Transverse colon (tissue), 4 donors: ENCODE measurements at regions not wholly inside any gene's neighbourhood (a gene's known extent, or its start where the extent isn't known, plus 50 kb on each side); places are given as distances from the start of the nearest gene placed in this dataset.

Experiments
- DNase-seq: peaks from one replicate; pipeline ENCODE4 v3.0.0-alpha.2; 2019
- H3K27ac ChIP-seq, 4 donors: fragments of 200-600 bp; sonication (generic); 2 replicates each; pipeline ENCODE4 v1.5.1; 2016 to 2018; ENCODE audit warnings: inconsistent platforms in 4 of 4
- H3K27me3 ChIP-seq: fragments of 200-600 bp; sonication (generic); 2 replicates; pipeline ENCODE4 v1.5.1; 2017; ENCODE audit warnings: inconsistent platforms
- H3K36me3 ChIP-seq, 4 donors: fragments of 200-600 bp; sonication (generic); 2 replicates each; pipeline ENCODE4 v1.5.1; 2017 to 2019; ENCODE audit warnings: inconsistent platforms in 4 of 4
- H3K4me1 ChIP-seq, 4 donors: fragments of 200-600 bp; sonication (generic); 2 replicates each; pipeline ENCODE4 v1.5.1; 2017 to 2020; ENCODE audit warnings: inconsistent platforms in 4 of 4
- H3K4me3 ChIP-seq, 4 donors: fragments of 200-600 bp; sonication (generic); 1 replicate in 1 of 4; 2 replicates in 3 of 4; pipeline versions ENCODE4 v1.5.1 to v1.6.1; 2017 to 2019; ENCODE audit warnings: inconsistent platforms in 4 of 4
- H3K9me3 ChIP-seq, 2 donors: fragments of 200-600 bp; sonication (generic); 2 replicates each; pipeline ENCODE4 v1.5.1; 2017 to 2019; ENCODE audit warnings: inconsistent platforms in 2 of 2
- EP300 ChIP-seq: sonication (generic); formaldehyde crosslinking; IDR thresholded peaks from one replicate; pipeline ENCODE4 v1.6.1; 2017; ENCODE audit warnings: antibody characterized with exemption, low read depth
- POLR2A ChIP-seq: fragments of 450-650 bp; IDR thresholded peaks from one replicate; pipeline ENCODE4 v1.6.1; 2016; ENCODE audit warnings: antibody characterized with exemption, mild to moderate bottlenecking, moderate library complexity
- POLR2AphosphoS5 ChIP-seq, 3 donors: sonication (generic); formaldehyde crosslinking; IDR thresholded peaks; one replicate each; pipeline ENCODE4 v1.6.1; 2016; ENCODE audit warnings: antibody characterized with exemption in 3 of 3
- WGBS, 2 donors: methylation state at CpG; one replicate each; pipeline ENCODE4 v1.1.5; 2018; ENCODE audit warnings: low coverage in 1 of 2; 5-methylcytosine and 5-hydroxymethylcytosine counted together
- in situ Hi-C, 4 donors: fragments of 200-750 bp; cut with MboI; loops; one replicate each; pipeline versions ENCODE4 v1.15.0 to v1.15.1; 2017; ENCODE audit warnings: low sequenced_read_pairs in 3 of 4, low pct_ligation_motif_present in 1 of 4, low pct_unique_long_range_greater_than_20kb in 1 of 4
- intact Hi-C: fragments of 100-400 bp; cut with DNase I; formaldehyde crosslinking; loops from one replicate; pipeline ENCODE4 v1.15.1; 2023; ENCODE audit warnings: low total_unique reads
- TF ChIP-seq, protein P1 (sequence below), 5 experiments: fragments of 200-600 bp in 3 of 5; fragments of 450-650 bp in 2 of 5; sonication (generic) in 3 of 5; IDR thresholded peaks; 1 replicate in 2 of 5; 2 replicates in 3 of 5; pipeline ENCODE4 v1.5.1; 2016 to 2017; ENCODE audit warnings: antibody characterized with exemption in 5 of 5, inconsistent platforms in 3 of 5, mild to moderate bottlenecking in 2 of 5, moderate library complexity in 1 of 5

- Histone ChIP-seq H3K4me3 (no peak overlapping the region), H3K36me3 (no peaks in the 10 kb centered on the region), H3K27me3 (no peaks in the 10 kb centered on the region), H3K27ac (no peak overlapping the region), H3K4me1 (no peaks in the 10 kb centered on the region), H3K9me3 (no peaks in the 10 kb centered on the region)
- no peak for DNase-seq
- TF ChIP-seq EP300 (no peak), POLR2A (no peak), POLR2AphosphoS5 (IDR thresholded peaks at IDR 0.05) (no peak)
- TF ChIP-seq, protein P1, sequence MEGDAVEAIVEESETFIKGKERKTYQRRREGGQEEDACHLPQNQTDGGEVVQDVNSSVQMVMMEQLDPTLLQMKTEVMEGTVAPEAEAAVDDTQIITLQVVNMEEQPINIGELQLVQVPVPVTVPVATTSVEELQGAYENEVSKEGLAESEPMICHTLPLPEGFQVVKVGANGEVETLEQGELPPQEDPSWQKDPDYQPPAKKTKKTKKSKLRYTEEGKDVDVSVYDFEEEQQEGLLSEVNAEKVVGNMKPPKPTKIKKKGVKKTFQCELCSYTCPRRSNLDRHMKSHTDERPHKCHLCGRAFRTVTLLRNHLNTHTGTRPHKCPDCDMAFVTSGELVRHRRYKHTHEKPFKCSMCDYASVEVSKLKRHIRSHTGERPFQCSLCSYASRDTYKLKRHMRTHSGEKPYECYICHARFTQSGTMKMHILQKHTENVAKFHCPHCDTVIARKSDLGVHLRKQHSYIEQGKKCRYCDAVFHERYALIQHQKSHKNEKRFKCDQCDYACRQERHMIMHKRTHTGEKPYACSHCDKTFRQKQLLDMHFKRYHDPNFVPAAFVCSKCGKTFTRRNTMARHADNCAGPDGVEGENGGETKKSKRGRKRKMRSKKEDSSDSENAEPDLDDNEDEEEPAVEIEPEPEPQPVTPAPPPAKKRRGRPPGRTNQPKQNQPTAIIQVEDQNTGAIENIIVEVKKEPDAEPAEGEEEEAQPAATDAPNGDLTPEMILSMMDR (IDR thresholded peaks at IDR 0.05) = no peak
- in situ Hi-C loops (no loop called here), intact Hi-C loops (no loop called here)
- 85 to 98% methylated on average over 9 of the region's 9 CpGs for WGBS, 2 donors
Measured at GRCh38 chr2:17441790-17442189, 76.5 kb downstream of the RAD51AP2 start.

- no peaks in the 10 kb centered on the region for H3K4me1 ChIP-seq
- no peak for DNase-seq
- H3K4me3 ChIP-seq = no peak overlapping the region
- H3K9me3 ChIP-seq = no peaks in the 10 kb centered on the region
- no peaks in the 10 kb centered on the region for H3K27me3 ChIP-seq
- in situ Hi-C loops (no loop called here), intact Hi-C loops (no loop called here)
- H3K27ac ChIP-seq = no peak overlapping the region
- no peaks in the 10 kb centered on the region for H3K36me3 ChIP-seq
- WGBS, 2 donors = 74% methylated on average over 4 of the region's 4 CpGs; no CpG with 5 or more reads in 1 of the 2 donors
- TF ChIP-seq POLR2A = no peak
- TF ChIP-seq, protein P1 (IDR thresholded peaks at IDR 0.05) = no peak
- TF ChIP-seq EP300 = no peak
- TF ChIP-seq POLR2AphosphoS5 (IDR thresholded peaks at IDR 0.05) = no peak
Measured at GRCh38 chr2:17441055-17441771, 77.0 kb downstream of the RAD51AP2 start.

DNA sequence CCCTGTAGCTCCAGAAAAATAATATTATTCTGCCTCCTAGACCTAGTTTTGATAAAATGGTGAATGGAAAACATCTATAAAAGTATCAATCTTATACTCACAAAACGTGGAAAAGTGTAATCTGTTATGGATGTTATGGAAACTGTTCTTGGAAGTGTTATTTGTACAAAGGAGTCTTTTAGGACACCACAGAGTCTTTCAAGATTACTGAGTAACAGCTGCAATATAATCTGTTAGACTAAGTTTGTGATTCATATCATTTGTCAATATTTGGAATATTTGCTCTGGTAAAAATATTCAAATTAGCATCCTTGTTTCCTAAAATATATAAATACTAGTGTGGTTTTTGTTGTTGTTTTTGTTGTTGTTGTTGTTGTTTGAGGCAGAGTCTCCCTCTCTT is 87.9 kb downstream of the RAD51AP2 start:
- 11 to 24% methylated on average over 1 of the region's 1 CpG for WGBS, 2 donors
- Histone ChIP-seq H3K36me3 (no peaks in the 10 kb centered on the region), H3K4me1 (no peaks in the 10 kb centered on the region), H3K4me3 (no peak overlapping the region), H3K27ac (no peak overlapping the region), H3K9me3 (no peaks in the 10 kb centered on the region), H3K27me3 (no peaks in the 10 kb centered on the region)
- in situ Hi-C loops = no loop called here
- TF ChIP-seq, protein P1 (IDR thresholded peaks at IDR 0.05) = no peak
- TF ChIP-seq EP300 (no peak), POLR2A (no peak), POLR2AphosphoS5 (IDR thresholded peaks at IDR 0.05) (no peak)
- intact Hi-C loops = no loop called here
- DNase-seq = no peak

- in situ Hi-C loops = no loop called here
- intact Hi-C loops = no loop called here
- H3K9me3 ChIP-seq = no peaks in the 10 kb centered on the region
- 53 to 63% methylated on average over 1 of the region's 1 CpG for WGBS, 2 donors
- H3K27ac ChIP-seq = no peak overlapping the region
- no peaks in the 10 kb centered on the region for H3K36me3 ChIP-seq
- no peaks in the 10 kb centered on the region for H3K4me1 ChIP-seq
- H3K4me3 ChIP-seq = no peak overlapping the region
- TF ChIP-seq POLR2AphosphoS5 (IDR thresholded peaks at IDR 0.05) (no peak), POLR2A (no peak), EP300 (no peak)
- TF ChIP-seq, protein P1 (IDR thresholded peaks at IDR 0.05) = no peak
- DNase-seq = no peak
- no peaks in the 10 kb centered on the region for H3K27me3 ChIP-seq
Measured at GRCh38 chr2:17429130-17429529, 89.1 kb downstream of the RAD51AP2 start.
